H7 (cell line): ENCODE measurements at regions not wholly inside any gene's neighbourhood (a gene's known extent, or its start where the extent isn't known, plus 50 kb on each side); places are given as distances from the start of the nearest gene placed in this dataset.
"Not testable (repeated sequence)": the region's sequence is repeated elsewhere in the genome, so short reads cannot be mapped to it uniquely, and the experiment has no call there.

Source experiments
- DNase-seq: peaks from one replicate; pipeline ENCODE4 v3.0.0; 2012
- H3K27me3 ChIP-seq: 2 replicates; pipeline ENCODE4 v1.6.0; 2011; ENCODE audit warnings: mild to moderate bottlenecking, low read length; ENCODE audit not compliant: control insufficient read depth, insufficient read depth
- H3K36me3 ChIP-seq: replicated peaks from 2 replicates; pipeline ENCODE4 v1.5.1; 2011; ENCODE audit warnings: low read length; ENCODE audit not compliant: control insufficient read depth, insufficient read depth
- H3K4me3 ChIP-seq: 2 replicates; pipeline ENCODE4 v1.5.1; 2011; ENCODE audit warnings: low read depth, mild to moderate bottlenecking, control low read depth, low read length, moderate library complexity; ENCODE audit not compliant: insufficient read depth

- no peak for DNase-seq
- Histone ChIP-seq H3K4me3 (no peak overlapping the region), H3K27me3 (no peaks in the 10 kb centered on the region), H3K36me3 (no peaks in the 10 kb centered on the region)
Observed at GRCh38 chr13:90049989-90050671, 1297.4 kb upstream of the MIR17HG start.

GRCh38 chr13:90055121-90055520 lies 1292.4 kb upstream of the MIR17HG start:
- DNase-seq, result no peak
- H3K27me3 ChIP-seq, result no peaks in the 10 kb centered on the region
- no peak overlapping the region for H3K4me3 ChIP-seq
- H3K36me3 ChIP-seq, result no peaks in the 10 kb centered on the region

- H3K27me3 ChIP-seq, result no peaks in the 10 kb centered on the region
- H3K4me3 ChIP-seq, result no peak overlapping the region
- DNase-seq, result no peak
- no peaks in the 10 kb centered on the region for H3K36me3 ChIP-seq
Observed at GRCh38 chr13:90055760-90056159, 1291.7 kb upstream of the MIR17HG start.

- not testable (repeated sequence) for DNase-seq, H3K4me3 ChIP-seq, H3K27me3 ChIP-seq, H3K36me3 ChIP-seq
Observed at GRCh38 chr13:90064226-90064625, 1283.3 kb upstream of the MIR17HG start.

GRCh38 chr13:90068658-90069057 lies 1278.8 kb upstream of the MIR17HG start:
- H3K27me3 ChIP-seq, result no peaks in the 10 kb centered on the region
- DNase-seq, result no peak
- no peak overlapping the region for H3K4me3 ChIP-seq

GRCh38 chr13:90070362-90070761 lies 1277.1 kb upstream of the MIR17HG start:
- Histone ChIP-seq H3K4me3 (no peak overlapping the region), H3K36me3 (no peaks in the 10 kb centered on the region), H3K27me3 (no peaks in the 10 kb centered on the region)
- no peak for DNase-seq

More at GRCh38 chr13:90068658-90069057, 1278.8 kb upstream of the MIR17HG start:
- no peaks in the 10 kb centered on the region for H3K36me3 ChIP-seq

GRCh38 chr13:90070837-90071525 lies 1276.5 kb upstream of the MIR17HG start:
- no peaks in the 10 kb centered on the region for H3K27me3 ChIP-seq
- DNase-seq, result no peak
- no peak overlapping the region for H3K4me3 ChIP-seq
- H3K36me3 ChIP-seq, result no peaks in the 10 kb centered on the region

GRCh38 chr13:90084684-90085290 lies 1262.7 kb upstream of the MIR17HG start:
- H3K27me3 ChIP-seq, result no peaks in the 10 kb centered on the region
- H3K36me3 ChIP-seq, result no peaks in the 10 kb centered on the region
- H3K4me3 ChIP-seq, result no peak overlapping the region
- DNase-seq, result no peak

GRCh38 chr13:90089051-90089450 lies 1258.4 kb upstream of the MIR17HG start:
- Histone ChIP-seq H3K36me3 (no peaks in the 10 kb centered on the region), H3K4me3 (no peak overlapping the region), H3K27me3 (no peaks in the 10 kb centered on the region)
- no peak for DNase-seq

- Histone ChIP-seq H3K36me3 (no peaks in the 10 kb centered on the region), H3K27me3 (no peaks in the 10 kb centered on the region), H3K4me3 (no peak overlapping the region)
- DNase-seq, result no peak
Observed at GRCh38 chr13:90091611-90092010, 1255.9 kb upstream of the MIR17HG start.

- Histone ChIP-seq H3K36me3 (no peaks in the 10 kb centered on the region), H3K27me3 (no peaks in the 10 kb centered on the region), H3K4me3 (no peak overlapping the region)
- DNase-seq, result no peak
Observed at GRCh38 chr13:90094357-90094756, 1253.1 kb upstream of the MIR17HG start.

- no peak overlapping the region for H3K4me3 ChIP-seq
- no peaks in the 10 kb centered on the region for H3K36me3 ChIP-seq
- DNase-seq, result no peak
- H3K27me3 ChIP-seq, result no peaks in the 10 kb centered on the region
Observed at GRCh38 chr13:90098577-90098976, 1248.9 kb upstream of the MIR17HG start.

GRCh38 chr13:90099847-90100246 lies 1247.6 kb upstream of the MIR17HG start:
- Histone ChIP-seq H3K4me3 (no peak overlapping the region), H3K27me3 (no peaks in the 10 kb centered on the region), H3K36me3 (no peaks in the 10 kb centered on the region)
- no peak for DNase-seq

- no peaks in the 10 kb centered on the region for H3K36me3 ChIP-seq
- DNase-seq, result no peak
- H3K27me3 ChIP-seq, result no peaks in the 10 kb centered on the region
- no peak overlapping the region for H3K4me3 ChIP-seq
Observed at GRCh38 chr13:90103099-90103784, 1244.2 kb upstream of the MIR17HG start.

GRCh38 chr13:90104764-90105163 lies 1242.7 kb upstream of the MIR17HG start:
- no peak overlapping the region for H3K4me3 ChIP-seq
- no peak for DNase-seq
- no peaks in the 10 kb centered on the region for H3K27me3 ChIP-seq
- no peaks in the 10 kb centered on the region for H3K36me3 ChIP-seq
